ENCODE measurements at regions not wholly inside any gene's neighbourhood (a gene's known extent, or its start where the extent isn't known, plus 50 kb on each side); places are given as distances from the start of the nearest gene placed in this dataset.

GRCh38 chr3:72418244-72418643 lies 430.0 kb downstream of the SHQ1 start:
- TF ChIP-seq EZH2 (IDR thresholded peaks at IDR 0.05) (no peak), EZH2phosphoT487 (IDR thresholded peaks at IDR 0.05) (no peak), CTCF (IDR thresholded peaks at IDR 0.05) (no peak)
- peaks cover 65% of the 10 kb centered on the region for H4K20me1 ChIP-seq (ENCODE audit: low read depth)

GRCh38 chr3:72414481-72415016 lies 433.7 kb downstream of the SHQ1 start:
- Histone ChIP-seq H3K4me1 (peaks cover 5% of the 10 kb centered on the region), H3K27me3 (no peaks in the 10 kb centered on the region), H3K4me3 (no peak overlapping the region), H3F3A (ENCODE audit: low read depth) (no peaks in the 10 kb centered on the region), H3K4me2 (no peak overlapping the region), H3K36me3 (no peaks in the 10 kb centered on the region), H2AFZ (replicated peaks) (no peak overlapping the region), H4K20me1 (ENCODE audit: low read depth) (peaks cover 96% of the 10 kb centered on the region), H3K27ac (no peak overlapping the region), H3K9me3 (ENCODE audit: low read depth) (no peaks in the 10 kb centered on the region), H3K9ac (no peak overlapping the region), H3K79me2 (ENCODE audit: low read depth) (peaks cover 100% of the 10 kb centered on the region)
- Mint-ChIP-seq H3K36me3 (peaks cover 30% of the 10 kb centered on the region), H3K4me3 (no peak overlapping the region), H3K4me1 (peaks cover 6% of the 10 kb centered on the region), H3K27me3 (ENCODE audit: insufficient read depth, low read depth) (no peaks in the 10 kb centered on the region), H3K9me3 (peaks cover 48% of the 10 kb centered on the region), H3K27ac (no peak overlapping the region)
- TF ChIP-seq CTCF (IDR thresholded peaks at IDR 0.05) (no peak), EZH2phosphoT487 (IDR thresholded peaks at IDR 0.05) (no peak), EZH2 (IDR thresholded peaks at IDR 0.05) (no peak)
- no peak for DNase-seq (ENCODE audit: low spot score)

More at GRCh38 chr3:72418244-72418643, 430.0 kb downstream of the SHQ1 start:
- Histone ChIP-seq H3K9me3 (ENCODE audit: low read depth) (peaks cover 9% of the 10 kb centered on the region), H3F3A (ENCODE audit: low read depth) (no peaks in the 10 kb centered on the region), H3K4me1 (no peaks in the 10 kb centered on the region), H3K9ac (no peak overlapping the region), H3K36me3 (peaks cover 5% of the 10 kb centered on the region), H3K27me3 (no peaks in the 10 kb centered on the region), H3K27ac (no peak overlapping the region), H2AFZ (replicated peaks) (no peak overlapping the region), H3K79me2 (ENCODE audit: low read depth) (peaks cover 100% of the 10 kb centered on the region), H3K4me2 (no peak overlapping the region), H3K4me3 (no peak overlapping the region)
- peaks cover 68% of the 10 kb centered on the region for H3K9me3 Mint-ChIP-seq
- no peaks in the 10 kb centered on the region for H3K27me3 Mint-ChIP-seq (ENCODE audit: insufficient read depth, low read depth)
- H3K4me3 Mint-ChIP-seq, result no peak overlapping the region
- no peak overlapping the region for H3K27ac Mint-ChIP-seq
- H3K4me1 Mint-ChIP-seq, result no peaks in the 10 kb centered on the region
- no peak for DNase-seq (ENCODE audit: low spot score)
- peaks cover 51% of the 10 kb centered on the region for H3K36me3 Mint-ChIP-seq

- Histone ChIP-seq H4K20me1 (ENCODE audit: low read depth) (peaks cover 98% of the 10 kb centered on the region), H3K79me2 (ENCODE audit: low read depth) (peaks cover 100% of the 10 kb centered on the region), H3K9ac (no peak overlapping the region), H3K27me3 (no peaks in the 10 kb centered on the region), H3K4me3 (no peak overlapping the region), H2AFZ (replicated peaks) (no peak overlapping the region), H3K4me1 (peaks cover 8% of the 10 kb centered on the region), H3K27ac (no peak overlapping the region), H3F3A (ENCODE audit: low read depth) (no peaks in the 10 kb centered on the region), H3K9me3 (ENCODE audit: low read depth) (no peaks in the 10 kb centered on the region), H3K36me3 (no peaks in the 10 kb centered on the region), H3K4me2 (no peak overlapping the region)
- Mint-ChIP-seq H3K27me3 (ENCODE audit: insufficient read depth, low read depth) (no peaks in the 10 kb centered on the region), H3K9me3 (peaks cover 36% of the 10 kb centered on the region), H3K27ac (no peak overlapping the region), H3K36me3 (peaks cover 21% of the 10 kb centered on the region), H3K4me1 (peaks cover 6% of the 10 kb centered on the region), H3K4me3 (no peak overlapping the region)
- no peak for TF ChIP-seq EZH2phosphoT487 (IDR thresholded peaks at IDR 0.05)
- TF ChIP-seq EZH2 (IDR thresholded peaks at IDR 0.05), result no peak
- DNase-seq (ENCODE audit: low spot score), result no peak
These were observed 435.0 kb downstream of the SHQ1 start for GRCh38 chr3:72413228-72413627.

- H3K27ac Mint-ChIP-seq, result no peak overlapping the region
- H3K4me3 Mint-ChIP-seq, result no peak overlapping the region
- H3K36me3 Mint-ChIP-seq, result peaks cover 21% of the 10 kb centered on the region
- no peaks in the 10 kb centered on the region for H3K27me3 Mint-ChIP-seq (ENCODE audit: insufficient read depth, low read depth)
- peaks cover 30% of the 10 kb centered on the region for H3K9me3 Mint-ChIP-seq
- H3K4me3 ChIP-seq, result no peak overlapping the region
- peaks cover 100% of the 10 kb centered on the region for H3K79me2 ChIP-seq (ENCODE audit: low read depth)
- DNase-seq (ENCODE audit: low spot score), result no peak
- H2AFZ ChIP-seq (replicated peaks), result no peak overlapping the region
- H3K9ac ChIP-seq, result no peak overlapping the region
- H3K36me3 ChIP-seq, result no peaks in the 10 kb centered on the region
- H3K4me2 ChIP-seq, result no peak overlapping the region
- H3K4me1 ChIP-seq, result peaks cover 16% of the 10 kb centered on the region
- peaks cover 10% of the 10 kb centered on the region for H3K4me1 Mint-ChIP-seq
- peaks cover 98% of the 10 kb centered on the region for H4K20me1 ChIP-seq (ENCODE audit: low read depth)
- H3F3A ChIP-seq (ENCODE audit: low read depth), result no peaks in the 10 kb centered on the region
- no peaks in the 10 kb centered on the region for H3K27me3 ChIP-seq
- no peak overlapping the region for H3K27ac ChIP-seq
- no peaks in the 10 kb centered on the region for H3K9me3 ChIP-seq (ENCODE audit: low read depth)
- TF ChIP-seq EZH2 (IDR thresholded peaks at IDR 0.05) (no peak), EZH2phosphoT487 (IDR thresholded peaks at IDR 0.05) (no peak), CTCF (IDR thresholded peaks at IDR 0.05) (no peak)
These were observed 435.8 kb downstream of the SHQ1 start for GRCh38 chr3:72412340-72412956.
